Adrenal gland (tissue), 5 donors: ENCODE measurements at regions not wholly inside any gene's neighbourhood (a gene's known extent, or its start where the extent isn't known, plus 50 kb on each side); places are given as distances from the start of the nearest gene placed in this dataset.

Experiments
- CTCF ChIP-seq, 6 experiments: fragments of 450-650 bp in 4 of 6; fragments of 200-600 bp in 2 of 6; sonication (generic) in 1 of 6; IDR thresholded peaks; 1 replicate in 5 of 6; 2 replicates in 1 of 6; pipeline versions ENCODE4 v1.5.1 to v1.8.0; 2016 to 2021; ENCODE audit warnings: antibody characterized with exemption in 6 of 6, mild to moderate bottlenecking in 2 of 6, moderate library complexity in 1 of 6
- POLR2A ChIP-seq, 2 donors: fragments of 450-650 bp; IDR thresholded peaks; one replicate each; pipeline ENCODE4 v1.6.1; 2017; ENCODE audit warnings: antibody characterized with exemption in 2 of 2, mild to moderate bottlenecking in 2 of 2, moderate library complexity in 1 of 2
- donor health status: DM: no; HTN: no; CAD: no.

GRCh38 chr1:95641386-95641785 is 407.4 kb downstream of the RWDD3 start:
- TF ChIP-seq POLR2A (IDR thresholded peaks at IDR 0.05) (no peak), CTCF (IDR thresholded peaks at IDR 0.05) (no peak)
